Spleen (tissue), 11 donors: ENCODE measurements at regions not wholly inside any gene's neighbourhood (a gene's known extent, or its start where the extent isn't known, plus 50 kb on each side); places are given as distances from the start of the nearest gene placed in this dataset.
A peak's percentile ranks its signal among the peaks of the same experiment; 100 is the strongest.

Experiments
- DNase-seq: peaks from one replicate; pipeline ENCODE4 v3.0.0-alpha.2; 2020
- H3K27ac ChIP-seq, 8 donors: fragments of 200-600 bp; sonication (generic) in 7 of 8; 1 replicate in 4 of 8; 2 replicates in 4 of 8; pipeline versions ENCODE4 v1.5.0 to v1.8.0; 2016 to 2021; ENCODE audit warnings: inconsistent platforms in 4 of 8, mild to moderate bottlenecking in 4 of 8, moderate library complexity in 1 of 8
- H3K27me3 ChIP-seq, 7 donors: fragments of 200-600 bp; sonication (generic) in 6 of 7; replicated peaks in 1 of 7; 1 replicate in 4 of 7; 2 replicates in 3 of 7; pipeline versions ENCODE4 v1.5.0 to v1.8.0; 2016 to 2021; ENCODE audit warnings: inconsistent platforms in 3 of 7, mild to moderate bottlenecking in 1 of 7
- H3K36me3 ChIP-seq, 6 donors: fragments of 200-600 bp; sonication (generic) in 5 of 6; 1 replicate in 4 of 6; 2 replicates in 2 of 6; pipeline versions ENCODE4 v1.5.0 to v1.8.0; 2016 to 2021; ENCODE audit warnings: inconsistent platforms in 2 of 6
- H3K4me1 ChIP-seq, 6 donors: fragments of 200-600 bp; sonication (generic) in 5 of 6; 1 replicate in 3 of 6; 2 replicates in 3 of 6; pipeline versions ENCODE4 v1.5.0 to v1.8.0; 2016 to 2021; ENCODE audit warnings: inconsistent platforms in 3 of 6
- H3K4me3 ChIP-seq, 8 donors: fragments of 200-600 bp; sonication (generic) in 7 of 8; 1 replicate in 4 of 8; 2 replicates in 4 of 8; pipeline versions ENCODE4 v1.5.0 to v1.8.0; 2016 to 2021; ENCODE audit warnings: inconsistent platforms in 4 of 8, mild to moderate bottlenecking in 4 of 8, moderate library complexity in 2 of 8
- H3K9me3 ChIP-seq, 8 donors: fragments of 200-600 bp; sonication (generic) in 7 of 8; 1 replicate in 4 of 8; 2 replicates in 4 of 8; pipeline versions ENCODE4 v1.5.0 to v1.8.0; 2016 to 2021; ENCODE audit warnings: inconsistent platforms in 4 of 8
- POLR2A ChIP-seq, 3 donors: fragments of 450-650 bp; IDR thresholded peaks; one replicate each; pipeline ENCODE4 v1.5.1; 2017; ENCODE audit warnings: antibody characterized with exemption in 3 of 3, mild to moderate bottlenecking in 1 of 3
- POLR2AphosphoS5 ChIP-seq, 3 donors: sonication (generic); formaldehyde crosslinking; IDR thresholded peaks; one replicate each; pipeline ENCODE4 v1.5.1; 2017; ENCODE audit warnings: antibody characterized with exemption in 3 of 3
- WGBS, 5 donors: extraction: QIAGEN DNeasy Blood & Tissue Kit in 3 of 5; methylation state at CpG; one replicate each; pipeline versions ENCODE4 v1.1.5 to v1.1.7; 2013 to 2018; 5-methylcytosine and 5-hydroxymethylcytosine counted together
- intact Hi-C: fragments of 100-400 bp; cut with DNase I; formaldehyde crosslinking; loops from one replicate; pipeline ENCODE4 v1.15.0; 2023; ENCODE audit warnings: low total_unique reads
- TF ChIP-seq, protein P1 (sequence below), 11 experiments: fragments of 200-600 bp in 7 of 11; fragments of 450-650 bp in 4 of 11; sonication (generic) in 4 of 11; IDR thresholded peaks in 8 of 11; conservative IDR thresholded peaks in 3 of 11; 1 replicate in 7 of 11; 2 replicates in 4 of 11; pipeline versions ENCODE4 v1.4.0 to v1.8.0; 2016 to 2021; ENCODE audit warnings: antibody characterized with exemption in 11 of 11, inconsistent platforms in 4 of 11, mild to moderate bottlenecking in 1 of 11
- donor health status: healthy with polysubstance abuse.
- donor health status: DM: no; HTN: no; CAD: no; lungs with moderate emphysema.
- donor health status: DM: no; HTN: no; CAD: no.
- donor health status: Bipolar disorder and iron deficiency.
- donor health status: healthy.
- donor health status: DM: no; HTN: no; CAD: no.
- donor health status: DM: yes; HTN: yes; CAD: no.

DNA sequence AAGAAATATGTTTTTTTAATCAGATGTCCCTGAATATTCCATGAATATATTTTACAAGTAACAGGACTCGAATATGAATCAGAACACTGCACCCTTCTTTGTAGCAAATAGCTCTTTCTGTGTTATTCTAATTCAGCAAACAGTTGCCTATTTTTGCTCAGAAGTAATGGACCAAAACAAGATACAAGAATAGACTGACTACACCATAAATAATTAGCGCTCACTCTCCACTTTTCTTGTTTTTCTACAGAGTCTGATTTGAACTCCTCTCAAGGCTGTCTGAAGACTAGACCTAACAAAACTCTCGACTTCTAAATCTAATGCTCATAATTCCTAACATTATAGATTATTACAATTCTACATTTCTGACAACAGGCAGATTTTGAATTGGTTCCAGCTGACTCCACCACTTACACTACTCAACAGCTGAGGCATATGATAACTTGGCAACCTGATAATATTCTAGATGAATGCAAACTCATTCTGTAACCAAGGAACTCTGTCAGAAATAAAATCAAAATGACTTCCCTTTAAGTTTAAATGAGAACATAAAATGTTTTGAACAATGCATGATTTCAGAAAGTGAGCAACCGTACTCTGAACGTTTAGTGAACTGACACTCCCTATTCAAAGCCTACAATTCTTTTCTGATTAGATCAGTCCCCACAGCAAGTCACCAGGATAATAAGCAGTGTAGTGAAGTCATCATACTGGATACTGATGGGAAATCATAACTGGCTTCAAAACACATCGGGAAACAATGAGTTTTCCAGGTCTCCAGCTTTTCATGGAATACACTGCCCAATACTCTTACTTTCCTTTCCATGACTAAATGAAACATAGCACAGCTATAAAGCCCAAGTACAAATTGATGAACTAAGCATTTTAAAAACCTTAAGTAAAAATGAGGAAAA lies 114.2 kb upstream of the BEND6 start:
- Histone ChIP-seq H3K27ac (peak overlapping the region in 6 of 8 donors; percentile 39 to 83 (median 50)), H3K27me3 (peaks cover 0 to 33% (median 14%) of the 10 kb centered on the region in 7 donors), H3K36me3 (no peaks in the 10 kb centered on the region), H3K9me3 (no peaks in the 10 kb centered on the region), H3K4me1 (peaks cover 0 to 41% (median 16%) of the 10 kb centered on the region in 6 donors), H3K4me3 (peak overlapping the region in 2 of 8 donors; percentile 69 to 78)
- intact Hi-C loops: loop anchor here (10.0 kb wide), 1 partner anchor 136 kb away; no protein-coding TSS in a partner anchor
- WGBS, 5 donors: 52 to 68% (median 54%) methylated on average over 6 of the region's 6 CpGs
- DNase-seq: no peak
- TF ChIP-seq POLR2A (IDR thresholded peaks at IDR 0.05) (no peak), POLR2AphosphoS5 (IDR thresholded peaks at IDR 0.05) (no peak)
- TF ChIP-seq, protein P1, sequence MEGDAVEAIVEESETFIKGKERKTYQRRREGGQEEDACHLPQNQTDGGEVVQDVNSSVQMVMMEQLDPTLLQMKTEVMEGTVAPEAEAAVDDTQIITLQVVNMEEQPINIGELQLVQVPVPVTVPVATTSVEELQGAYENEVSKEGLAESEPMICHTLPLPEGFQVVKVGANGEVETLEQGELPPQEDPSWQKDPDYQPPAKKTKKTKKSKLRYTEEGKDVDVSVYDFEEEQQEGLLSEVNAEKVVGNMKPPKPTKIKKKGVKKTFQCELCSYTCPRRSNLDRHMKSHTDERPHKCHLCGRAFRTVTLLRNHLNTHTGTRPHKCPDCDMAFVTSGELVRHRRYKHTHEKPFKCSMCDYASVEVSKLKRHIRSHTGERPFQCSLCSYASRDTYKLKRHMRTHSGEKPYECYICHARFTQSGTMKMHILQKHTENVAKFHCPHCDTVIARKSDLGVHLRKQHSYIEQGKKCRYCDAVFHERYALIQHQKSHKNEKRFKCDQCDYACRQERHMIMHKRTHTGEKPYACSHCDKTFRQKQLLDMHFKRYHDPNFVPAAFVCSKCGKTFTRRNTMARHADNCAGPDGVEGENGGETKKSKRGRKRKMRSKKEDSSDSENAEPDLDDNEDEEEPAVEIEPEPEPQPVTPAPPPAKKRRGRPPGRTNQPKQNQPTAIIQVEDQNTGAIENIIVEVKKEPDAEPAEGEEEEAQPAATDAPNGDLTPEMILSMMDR (IDR thresholded peaks at IDR 0.05 in 8 of 11, conservative IDR thresholded peaks at IDR 0.05 in 3 of 11): no peak

DNA sequence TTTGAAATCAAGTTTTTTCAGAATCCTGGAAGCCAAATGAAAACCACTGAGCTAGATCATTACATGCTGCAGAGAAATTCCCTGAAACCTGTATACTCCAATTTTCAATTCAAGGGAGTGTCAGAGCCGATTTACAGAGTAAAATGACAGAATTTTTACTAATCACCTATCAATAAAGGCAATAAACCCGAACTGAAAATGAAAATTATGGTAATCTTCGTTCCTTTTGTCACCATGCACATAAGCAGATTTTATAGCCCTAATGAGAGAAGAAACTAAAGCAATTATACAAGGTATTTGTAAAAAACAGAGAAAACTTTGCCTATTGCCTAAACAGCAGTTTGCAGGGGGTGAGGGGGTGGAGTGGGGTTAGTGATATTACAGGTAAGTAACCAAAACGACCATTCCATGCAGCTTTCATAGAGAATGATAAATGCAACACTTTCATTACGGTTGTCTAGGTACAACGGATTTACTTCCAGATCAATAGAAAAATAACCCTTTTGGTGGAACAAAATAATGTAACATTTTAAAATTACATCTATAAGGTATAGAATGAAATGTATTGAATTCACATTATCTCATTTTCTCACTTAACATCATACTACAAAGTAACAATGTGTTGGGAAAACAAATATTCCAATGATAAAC lies 115.2 kb upstream of the BEND6 start:
- Histone ChIP-seq H3K36me3 (no peaks in the 10 kb centered on the region), H3K4me1 (peaks cover 0 to 41% (median 16%) of the 10 kb centered on the region in 6 donors), H3K4me3 (no peak overlapping the region), H3K27me3 (peaks cover 0 to 30% (median 14%) of the 10 kb centered on the region in 7 donors), H3K27ac (no peak overlapping the region), H3K9me3 (no peaks in the 10 kb centered on the region)
- TF ChIP-seq POLR2A (IDR thresholded peaks at IDR 0.05): no peak
- TF ChIP-seq, protein P1 (IDR thresholded peaks at IDR 0.05 in 8 of 11, conservative IDR thresholded peaks at IDR 0.05 in 3 of 11): no peak
- TF ChIP-seq POLR2AphosphoS5 (IDR thresholded peaks at IDR 0.05): no peak
- no peak for DNase-seq
- WGBS, 5 donors: 75 to 93% (median 81%) methylated on average over 6 of the region's 6 CpGs
- intact Hi-C loops: loop anchor here (10.0 kb wide), 1 partner anchor 135 kb away; no protein-coding TSS in a partner anchor

DNA sequence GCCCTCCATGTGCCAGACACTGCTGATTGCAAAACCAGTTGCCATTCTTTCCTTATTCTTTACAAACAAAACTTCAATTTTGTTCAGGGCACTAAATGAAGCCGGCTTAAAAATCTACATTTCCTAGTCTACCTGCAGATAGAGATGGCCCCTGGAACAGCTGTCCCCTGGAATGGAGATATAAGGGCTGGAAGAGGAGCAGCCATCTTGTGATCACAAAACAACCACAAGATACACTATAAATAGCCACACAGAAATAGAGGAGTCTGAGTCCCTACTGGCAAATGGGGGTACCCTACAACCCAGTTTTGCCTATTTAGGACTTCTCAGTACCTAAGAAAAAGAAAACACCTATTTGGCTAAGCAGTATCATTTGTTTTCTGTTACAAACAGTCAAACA lies 115.9 kb upstream of the BEND6 start:
- Histone ChIP-seq H3K27ac (no peak overlapping the region), H3K27me3 (peaks cover 0 to 23% (median 10%) of the 10 kb centered on the region in 7 donors), H3K9me3 (no peaks in the 10 kb centered on the region), H3K4me3 (no peak overlapping the region), H3K4me1 (peaks cover 0 to 36% (median 12%) of the 10 kb centered on the region in 6 donors), H3K36me3 (no peaks in the 10 kb centered on the region)
- intact Hi-C loops: no loop called here
- 69 to 100% (median 79%) methylated on average over 1 of the region's 1 CpG for WGBS, 5 donors
- TF ChIP-seq, protein P1 (IDR thresholded peaks at IDR 0.05 in 8 of 11, conservative IDR thresholded peaks at IDR 0.05 in 3 of 11): no peak
- TF ChIP-seq POLR2AphosphoS5 (IDR thresholded peaks at IDR 0.05) (no peak), POLR2A (IDR thresholded peaks at IDR 0.05) (no peak)
- no peak for DNase-seq
